Mesendoderm (in vitro differentiated cells): ENCODE measurements at regions not wholly inside any gene's neighbourhood (a gene's known extent, or its start where the extent isn't known, plus 50 kb on each side); places are given as distances from the start of the nearest gene placed in this dataset.
"Not testable (repeated sequence)": the region's sequence is repeated elsewhere in the genome, so short reads cannot be mapped to it uniquely, and the experiment has no call there.

Source experiments
- DNase-seq: peaks from one replicate; pipeline ENCODE4 v3.0.0; 2013
- H2AK5ac ChIP-seq: 2 replicates; pipeline ENCODE4 v1.6.1; 2013; ENCODE audit warnings: low read length, inconsistent platforms
- H2BK120ac ChIP-seq: 2 replicates; pipeline ENCODE4 v1.6.1; 2013; ENCODE audit warnings: low read depth, mild to moderate bottlenecking, low read length, moderate library complexity, mixed read lengths
- H2BK15ac ChIP-seq: replicated peaks from 2 replicates; pipeline ENCODE4 v1.6.1; 2013; ENCODE audit warnings: low read depth, mild to moderate bottlenecking, moderate library complexity
- H2BK5ac ChIP-seq: 2 replicates; pipeline ENCODE4 v1.6.1; 2013; ENCODE audit warnings: low read length, inconsistent platforms
- H3K18ac ChIP-seq: 2 replicates; pipeline ENCODE4 v1.6.1; 2013; ENCODE audit warnings: mild to moderate bottlenecking, low read length, mixed read lengths
- H3K23ac ChIP-seq: one replicate; pipeline ENCODE4 v1.6.1; 2013; ENCODE audit warnings: low read length
- H3K27ac ChIP-seq: 2 replicates; pipeline ENCODE4 v1.5.1; 2013; ENCODE audit warnings: low read depth, mild to moderate bottlenecking, inconsistent platforms, low read length, moderate library complexity
- H3K27me3 ChIP-seq: 2 replicates; pipeline ENCODE4 v1.6.1; 2013; ENCODE audit warnings: low read length, control low read depth, mild to moderate bottlenecking, inconsistent platforms; ENCODE audit not compliant: insufficient read depth, poor library complexity
- H3K36me3 ChIP-seq: 2 replicates; pipeline ENCODE4 v1.6.1; 2013; ENCODE audit warnings: low read length, inconsistent platforms; ENCODE audit not compliant: control insufficient read depth, insufficient read depth
- H3K4ac ChIP-seq: one replicate; pipeline ENCODE4 v1.6.1; 2013; ENCODE audit warnings: low read depth, mild to moderate bottlenecking, low read length, moderate library complexity
- H3K4me1 ChIP-seq: 2 replicates; pipeline ENCODE4 v1.6.1; 2013; ENCODE audit warnings: low read depth, low read length, inconsistent platforms; ENCODE audit not compliant: control insufficient read depth
- H3K4me2 ChIP-seq: 2 replicates; pipeline ENCODE4 v1.6.1; 2013; ENCODE audit warnings: low read length
- H3K4me3 ChIP-seq: 2 replicates; pipeline ENCODE4 v1.5.1; 2013; ENCODE audit warnings: mild to moderate bottlenecking, low read length
- H3K56ac ChIP-seq: one replicate; pipeline ENCODE4 v1.6.1; 2013; ENCODE audit warnings: low read length
- H3K79me1 ChIP-seq: 2 replicates; pipeline ENCODE4 v1.6.1; 2013; ENCODE audit warnings: low read length, inconsistent platforms
- H3K79me2 ChIP-seq: 2 replicates; pipeline ENCODE4 v1.6.1; 2013; ENCODE audit warnings: mild to moderate bottlenecking, low read length; ENCODE audit not compliant: control insufficient read depth, insufficient read depth
- H3K9ac ChIP-seq: 2 replicates; pipeline ENCODE4 v1.6.1; 2013; ENCODE audit warnings: low read length, inconsistent platforms
- H4K5ac ChIP-seq: one replicate; pipeline ENCODE4 v1.6.1; 2013; ENCODE audit warnings: low read length
- H4K8ac ChIP-seq: one replicate; pipeline ENCODE4 v1.6.1; 2013; ENCODE audit warnings: low read depth, mild to moderate bottlenecking, control low read depth, low read length, moderate library complexity
- WGBS: extraction: QIAGEN DNeasy Blood & Tissue Kit; methylation state at CpG from one replicate; pipeline ENCODE4 v1.1.7; 2013; ENCODE audit warnings: low lambda C conversion rate, missing lambda C conversion rate; ENCODE audit not compliant: insufficient coverage; ENCODE audit errors: extremely low coverage; 5-methylcytosine and 5-hydroxymethylcytosine counted together

- H3K4me1 ChIP-seq = no peaks in the 10 kb centered on the region
- no peaks in the 10 kb centered on the region for H3K79me2 ChIP-seq
- H2BK120ac ChIP-seq = no peak overlapping the region
- H3K36me3 ChIP-seq = no peaks in the 10 kb centered on the region
- no CpG with 5 or more reads among the region's 24 CpGs for WGBS
- no peak overlapping the region for H2AK5ac ChIP-seq
- no peak overlapping the region for H3K56ac ChIP-seq
- H4K5ac ChIP-seq = no peak overlapping the region
- H4K8ac ChIP-seq = no peak overlapping the region
- no peak overlapping the region for H3K4ac ChIP-seq
- H2BK15ac ChIP-seq = no peak overlapping the region
- peak overlapping the region; percentile 41 for H3K9ac ChIP-seq
- no peak overlapping the region for H2BK5ac ChIP-seq
- no peak overlapping the region for H3K27ac ChIP-seq
- no peak overlapping the region for H3K4me3 ChIP-seq
- H3K23ac ChIP-seq = no peak overlapping the region
- no peak overlapping the region for H3K18ac ChIP-seq
- no peaks in the 10 kb centered on the region for H3K79me1 ChIP-seq
- DNase-seq = peak; percentile 90
- no peaks in the 10 kb centered on the region for H3K27me3 ChIP-seq
- no peak overlapping the region for H3K4me2 ChIP-seq
These were observed 182.3 kb upstream of the NDN start for GRCh38 chr15:23869396-23869795.

GRCh38 chr15:23873613-23874012, 186.5 kb upstream of the NDN start:
- H3K4me3 ChIP-seq, DNase-seq, H3K27ac ChIP-seq, H2BK15ac ChIP-seq, H3K27me3 ChIP-seq, H2BK5ac ChIP-seq, H4K5ac ChIP-seq, H3K79me2 ChIP-seq, H4K8ac ChIP-seq, H3K79me1 ChIP-seq, H3K18ac ChIP-seq, H3K56ac ChIP-seq, H3K4ac ChIP-seq, H3K4me1 ChIP-seq, H3K23ac ChIP-seq, H3K36me3 ChIP-seq, H3K4me2 ChIP-seq, H3K9ac ChIP-seq, H2BK120ac ChIP-seq, H2AK5ac ChIP-seq: not testable (repeated sequence)
- whole genome bisulfite sequencing = no CpG with 5 or more reads among the region's 8 CpGs

GRCh38 chr15:23877502-23878412, 190.7 kb upstream of the NDN start:
- Histone ChIP-seq H3K18ac (no peak overlapping the region), H3K56ac (no peak overlapping the region), H3K79me1 (no peaks in the 10 kb centered on the region), H3K23ac (no peak overlapping the region), H3K36me3 (no peaks in the 10 kb centered on the region), H3K4me1 (no peaks in the 10 kb centered on the region), H3K4me2 (no peak overlapping the region), H3K79me2 (no peaks in the 10 kb centered on the region), H4K8ac (no peak overlapping the region), H3K4ac (no peak overlapping the region), H3K27me3 (no peaks in the 10 kb centered on the region), H2BK5ac (no peak overlapping the region), H3K27ac (no peak overlapping the region), H3K9ac (no peak overlapping the region), H2BK120ac (no peak overlapping the region), H4K5ac (no peak overlapping the region), H2BK15ac (no peak overlapping the region), H3K4me3 (no peak overlapping the region), H2AK5ac (no peak overlapping the region)
- WGBS = no CpG with 5 or more reads among the region's 36 CpGs
- peak; percentile 77 for DNase-seq

DNA sequence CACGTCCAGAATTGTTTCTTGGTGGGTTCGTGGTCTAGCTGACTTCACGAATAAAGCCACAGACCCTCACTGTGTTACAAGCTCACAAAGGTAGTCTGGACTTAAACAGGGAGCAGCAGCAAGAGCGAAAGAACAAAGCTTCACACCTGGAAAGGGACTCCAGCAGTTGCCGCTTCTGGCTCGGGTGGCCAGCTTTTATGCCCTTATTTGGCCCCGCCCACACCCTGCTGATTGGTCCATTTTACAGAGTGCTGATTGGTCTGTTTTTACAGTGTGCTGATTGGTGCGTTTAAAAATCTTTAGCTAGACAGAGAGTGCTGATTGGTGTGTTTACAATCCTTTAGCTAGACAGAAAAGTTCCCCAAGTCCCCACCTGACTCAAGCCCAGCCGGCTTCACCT, 194.2 kb upstream of the NDN start:
- Histone ChIP-seq H3K27me3 (no peaks in the 10 kb centered on the region), H3K23ac (no peak overlapping the region), H3K4me1 (no peaks in the 10 kb centered on the region), H3K79me2 (no peaks in the 10 kb centered on the region), H2BK15ac (no peak overlapping the region), H3K4ac (no peak overlapping the region), H3K18ac (no peak overlapping the region), H2BK120ac (no peak overlapping the region), H3K9ac (no peak overlapping the region), H4K8ac (no peak overlapping the region), H3K36me3 (no peaks in the 10 kb centered on the region), H3K4me3 (no peak overlapping the region), H3K4me2 (no peak overlapping the region), H2AK5ac (no peak overlapping the region), H3K56ac (no peak overlapping the region), H2BK5ac (no peak overlapping the region), H4K5ac (no peak overlapping the region), H3K79me1 (no peaks in the 10 kb centered on the region), H3K27ac (no peak overlapping the region)
- no peak for DNase-seq
- WGBS = no CpG with 5 or more reads among the region's 9 CpGs

DNA sequence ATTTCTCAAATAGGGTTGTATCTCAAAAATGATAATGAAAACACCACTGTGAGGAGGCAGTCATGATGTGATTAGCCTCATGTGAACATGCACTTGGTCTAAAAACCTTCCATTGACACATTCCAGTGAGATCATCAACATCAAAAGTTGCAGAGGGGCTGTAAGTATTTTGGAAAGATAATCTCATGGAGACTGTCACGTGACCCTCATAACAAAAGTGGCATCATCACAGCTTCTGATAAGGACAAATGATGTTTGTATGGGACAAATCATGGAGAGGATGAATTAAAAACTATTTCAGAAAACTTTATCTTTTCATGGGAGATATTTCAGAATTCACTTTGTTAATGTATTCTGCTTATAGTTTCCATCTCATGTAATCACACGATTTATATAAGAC, 203.1 kb upstream of the NDN start:
- no CpG with 5 or more reads among the region's 2 CpGs for WGBS

DNA sequence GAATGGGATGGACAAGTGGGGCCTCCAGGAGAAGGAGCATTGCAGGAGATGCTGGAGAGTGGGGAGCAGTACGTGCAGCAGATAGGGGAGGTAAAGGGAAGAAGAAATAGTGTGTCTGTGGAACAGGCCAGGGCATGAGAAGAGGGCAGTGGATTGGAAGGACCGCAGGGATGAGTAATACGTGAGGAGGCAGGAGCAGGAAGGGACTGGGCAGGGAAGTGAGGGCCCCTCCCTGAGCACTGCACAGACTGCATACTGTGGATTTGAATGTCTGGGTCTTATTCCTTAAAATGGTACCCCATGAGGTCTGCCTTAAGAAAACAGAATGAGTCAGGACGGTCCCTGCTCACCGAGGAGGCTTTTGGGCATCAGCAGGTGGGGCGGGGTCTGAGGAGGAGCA, 210.0 kb upstream of the NDN start:
- no CpG with 5 or more reads among the region's 6 CpGs for WGBS
- Histone ChIP-seq H2BK120ac (no peak overlapping the region), H4K5ac (no peak overlapping the region), H3K23ac (no peak overlapping the region), H3K4ac (no peak overlapping the region), H3K4me2 (no peak overlapping the region), H3K27me3 (no peaks in the 10 kb centered on the region), H3K4me1 (no peaks in the 10 kb centered on the region), H3K79me1 (no peaks in the 10 kb centered on the region), H2BK15ac (no peak overlapping the region), H2AK5ac (no peak overlapping the region), H3K36me3 (no peaks in the 10 kb centered on the region), H3K18ac (no peak overlapping the region), H3K9ac (no peak overlapping the region), H3K27ac (no peak overlapping the region), H3K79me2 (no peaks in the 10 kb centered on the region), H3K56ac (no peak overlapping the region), H3K4me3 (no peak overlapping the region), H2BK5ac (no peak overlapping the region), H4K8ac (no peak overlapping the region)
- no peak for DNase-seq

More for the DNA sequence above, 203.1 kb upstream of the NDN start:
- Histone ChIP-seq H3K4ac (no peak overlapping the region), H3K18ac (no peak overlapping the region), H3K4me1 (no peaks in the 10 kb centered on the region), H2BK5ac (no peak overlapping the region), H3K23ac (no peak overlapping the region), H3K9ac (no peak overlapping the region), H3K27ac (no peak overlapping the region), H3K27me3 (no peaks in the 10 kb centered on the region), H4K5ac (no peak overlapping the region), H4K8ac (no peak overlapping the region), H2BK120ac (no peak overlapping the region), H2BK15ac (no peak overlapping the region), H3K79me1 (no peaks in the 10 kb centered on the region), H3K4me3 (no peak overlapping the region), H3K56ac (no peak overlapping the region), H2AK5ac (no peak overlapping the region), H3K36me3 (no peaks in the 10 kb centered on the region), H3K4me2 (no peak overlapping the region), H3K79me2 (no peaks in the 10 kb centered on the region)
- no peak for DNase-seq
